KG1 (cell line): ENCODE measurements at regions not wholly inside any gene's neighbourhood (a gene's known extent, or its start where the extent isn't known, plus 50 kb on each side); places are given as distances from the start of the nearest gene placed in this dataset.

Experiments
- DNase-seq: peaks from one replicate; lab custom pipeline; 2025; lab: John Stamatoyannopoulos, UW

DNA sequence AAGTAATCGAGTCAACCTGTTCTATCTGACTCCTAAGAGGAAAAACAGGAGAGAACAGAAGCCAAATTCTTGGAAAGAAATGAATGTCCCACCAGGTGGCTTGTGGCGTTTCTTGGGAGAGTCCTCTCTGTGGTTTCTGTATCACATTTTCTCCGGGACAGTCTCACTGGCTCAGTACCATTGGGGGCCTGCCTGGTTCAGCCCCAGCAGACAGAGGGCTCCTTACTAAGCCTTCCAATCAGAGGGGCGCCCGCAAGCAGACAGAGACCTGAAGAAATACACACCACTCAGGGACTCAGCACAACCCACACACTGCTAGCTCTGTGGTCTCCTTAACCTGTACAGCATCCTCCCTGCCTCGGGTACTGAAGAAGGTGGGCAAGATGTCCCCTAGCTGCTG lies 302.1 kb downstream of the TLE3 start:
- no peak for DNase-seq

- DNase-seq, result no peak
Observed at GRCh38 chr15:69797051-69797595, 300.6 kb downstream of the TLE3 start.

GRCh38 chr15:69797615-69798014 lies 300.1 kb downstream of the TLE3 start:
- no peak for DNase-seq

DNA sequence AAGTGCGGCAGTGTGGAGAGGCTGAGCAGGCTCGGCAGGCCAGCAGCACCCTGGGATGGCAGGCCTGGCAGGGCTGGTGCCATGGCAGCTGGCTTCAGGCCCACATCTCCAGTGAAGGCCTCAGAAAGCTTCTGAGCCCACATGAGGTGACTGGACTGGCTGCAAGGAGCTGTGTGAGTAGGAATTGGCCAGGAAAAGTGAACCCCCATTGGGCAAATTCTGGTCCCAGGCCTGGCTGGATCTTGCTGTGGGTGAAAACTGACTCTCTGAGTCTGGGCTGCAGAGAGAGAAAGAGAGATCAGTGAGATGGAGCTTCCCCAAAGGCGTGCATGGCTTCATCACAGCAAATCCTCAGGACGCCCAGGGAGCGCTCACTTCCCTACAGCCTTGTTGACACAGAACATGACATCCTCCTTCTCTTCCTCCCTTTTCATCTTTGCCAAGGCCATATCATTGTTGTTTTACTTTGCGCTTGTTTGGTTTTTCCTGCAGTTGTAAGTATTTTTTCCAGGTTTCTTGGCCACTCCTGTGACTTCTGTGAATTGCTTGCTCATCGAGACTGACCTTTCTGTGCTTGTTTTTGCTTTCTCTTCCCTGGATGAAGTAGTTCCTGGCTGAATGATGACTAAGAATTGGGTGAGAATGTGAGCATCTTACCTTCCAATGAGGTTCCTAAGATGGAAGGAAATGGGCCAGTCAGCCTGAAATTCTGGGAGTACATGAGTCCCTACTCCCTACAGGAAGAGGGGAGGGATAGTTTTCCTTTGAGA lies 299.1 kb downstream of the TLE3 start:
- DNase-seq, result no peak

- DNase-seq, result no peak
Observed at GRCh38 chr15:69801144-69801543, 296.6 kb downstream of the TLE3 start.

GRCh38 chr15:69802432-69802831 lies 295.3 kb downstream of the TLE3 start:
- no peak for DNase-seq

GRCh38 chr15:69804786-69805185 lies 292.9 kb downstream of the TLE3 start:
- no peak for DNase-seq

- DNase-seq, result no peak
Observed at GRCh38 chr15:69805248-69805953, 292.3 kb downstream of the TLE3 start.

DNA sequence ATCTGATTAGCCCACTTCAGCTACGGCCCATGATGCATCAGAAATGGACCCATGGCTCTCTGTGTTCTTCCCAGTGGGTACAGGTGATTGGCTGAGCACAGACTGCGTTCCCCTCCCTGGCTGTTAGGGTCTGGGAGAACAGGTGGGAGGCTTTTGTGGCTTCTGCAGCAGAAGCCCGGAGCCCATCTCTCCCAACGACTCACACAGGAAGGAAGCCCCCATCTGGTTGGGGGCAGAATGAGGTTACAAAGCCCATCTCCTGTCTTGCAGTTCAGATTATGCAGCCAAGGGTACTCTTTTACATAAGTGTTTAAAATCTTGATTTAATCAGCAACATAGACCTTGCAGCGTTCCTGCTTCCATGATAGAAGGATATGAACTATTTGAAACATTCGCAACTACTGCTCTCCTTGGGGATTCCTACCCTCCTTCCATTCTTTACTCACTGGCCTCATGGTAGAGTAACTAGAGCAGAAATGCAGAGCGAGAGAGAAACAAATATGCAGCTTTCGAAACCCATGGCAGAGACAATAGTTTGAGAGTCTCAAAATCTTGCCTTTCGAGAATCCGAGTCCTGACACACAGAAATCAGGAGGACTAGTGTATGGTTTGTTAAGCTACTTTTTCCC lies 291.3 kb downstream of the TLE3 start:
- peak; percentile 7 for DNase-seq

DNA sequence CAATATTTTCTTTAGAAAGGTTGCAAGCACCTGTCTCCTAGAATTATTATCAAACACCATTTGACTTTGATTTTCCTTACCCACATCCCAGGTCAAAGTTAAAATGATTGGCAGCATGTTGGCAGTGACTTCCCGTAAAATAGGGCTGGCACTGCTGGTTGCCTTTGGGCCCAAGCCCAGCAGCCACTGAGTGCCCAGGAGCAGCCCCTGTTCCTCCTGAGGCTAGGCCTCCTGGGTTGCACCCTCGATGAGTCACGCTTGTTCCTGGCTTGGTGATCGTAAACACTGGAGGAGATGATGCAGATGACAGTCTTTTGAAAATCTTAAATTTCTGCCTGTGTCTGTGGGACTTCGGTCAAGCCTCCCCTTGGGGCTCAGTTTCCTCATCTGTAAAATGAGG lies 290.0 kb downstream of the TLE3 start:
- no peak for DNase-seq

DNA sequence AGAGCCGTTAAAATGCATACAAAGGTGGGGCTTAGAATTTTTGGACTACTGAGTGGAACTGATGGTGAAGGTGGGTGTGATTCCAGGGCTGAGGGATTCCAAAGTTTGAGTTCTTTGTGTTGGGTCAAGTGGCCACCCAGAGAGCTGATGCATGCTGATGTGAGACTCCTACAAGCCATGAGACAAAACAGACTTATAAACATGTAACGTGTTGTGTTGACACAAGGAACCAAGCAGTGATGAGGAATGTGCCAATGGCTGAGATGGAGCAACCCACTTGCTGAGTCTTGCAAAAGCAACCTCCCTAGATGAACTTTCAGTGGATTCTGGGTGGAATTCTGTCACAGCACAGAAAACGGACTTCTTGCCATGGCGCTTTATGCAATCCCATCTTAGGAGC lies 289.0 kb downstream of the TLE3 start:
- DNase-seq, result no peak

GRCh38 chr15:69809421-69809820 lies 288.3 kb downstream of the TLE3 start:
- DNase-seq, result no peak

DNA sequence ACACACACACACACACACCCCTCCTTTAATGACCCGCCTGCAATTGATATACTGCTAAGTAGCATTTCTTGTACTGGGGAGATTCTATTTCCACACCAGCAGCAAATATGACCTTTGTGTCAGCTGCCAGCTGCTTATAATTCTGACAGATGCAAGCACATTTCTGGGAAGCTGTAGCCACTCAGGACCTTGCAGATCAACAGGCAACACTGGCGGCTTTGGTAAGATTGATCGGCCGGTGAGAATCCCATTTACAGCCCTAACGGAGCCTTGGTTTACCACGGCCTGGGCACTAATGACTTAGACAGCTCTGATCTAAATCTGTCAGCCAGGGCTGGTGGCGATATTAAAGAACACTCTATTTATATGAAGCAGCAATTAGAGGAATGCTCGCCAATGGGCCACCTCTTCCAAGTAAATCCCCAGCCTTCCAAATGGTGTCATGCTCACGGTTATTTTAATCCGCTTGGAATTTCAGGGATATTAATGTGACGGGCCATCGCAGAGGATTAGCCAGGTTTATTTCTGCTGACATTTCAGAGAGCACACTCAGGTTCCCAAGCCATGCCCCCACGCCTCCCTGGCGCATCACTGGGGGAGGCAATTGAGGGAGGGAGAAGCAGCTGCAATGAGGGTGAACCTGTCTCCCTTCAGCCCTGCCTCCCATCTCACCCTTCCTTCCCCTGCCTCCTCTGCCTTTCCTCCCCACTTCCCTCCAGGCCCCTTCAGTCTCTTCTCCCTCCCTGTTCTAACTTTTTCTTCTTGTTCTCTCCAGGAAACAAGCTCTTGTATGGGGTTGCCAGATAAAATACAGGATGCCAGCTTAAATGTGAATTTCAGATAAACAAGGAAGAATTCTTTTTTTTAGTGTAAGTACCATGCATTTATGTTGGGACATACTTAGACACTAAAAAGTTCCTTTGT lies 287.0 kb downstream of the TLE3 start:
- no peak for DNase-seq

GRCh38 chr15:69812861-69813261 lies 284.9 kb downstream of the TLE3 start:
- DNase-seq, result no peak

DNA sequence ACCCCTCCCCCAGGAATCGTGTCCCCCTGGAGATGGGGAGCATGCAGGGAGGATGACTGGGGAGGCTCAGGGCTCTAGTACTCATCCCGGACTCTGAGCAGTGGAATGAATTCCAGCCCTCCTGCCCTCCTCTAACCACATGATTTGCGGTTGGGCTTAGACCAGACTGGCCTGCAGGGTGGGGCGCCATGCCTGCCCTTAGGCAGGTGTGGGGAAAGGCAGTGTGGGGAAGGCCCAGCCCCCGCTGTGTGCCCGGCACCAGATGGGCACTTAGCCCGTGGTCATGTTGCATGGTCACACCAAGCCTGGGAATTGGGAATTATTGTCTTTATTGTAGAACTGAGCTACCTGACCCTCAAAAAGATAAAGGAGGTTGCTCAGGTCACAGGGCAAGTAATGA lies 283.8 kb downstream of the TLE3 start:
- DNase-seq, result no peak

DNA sequence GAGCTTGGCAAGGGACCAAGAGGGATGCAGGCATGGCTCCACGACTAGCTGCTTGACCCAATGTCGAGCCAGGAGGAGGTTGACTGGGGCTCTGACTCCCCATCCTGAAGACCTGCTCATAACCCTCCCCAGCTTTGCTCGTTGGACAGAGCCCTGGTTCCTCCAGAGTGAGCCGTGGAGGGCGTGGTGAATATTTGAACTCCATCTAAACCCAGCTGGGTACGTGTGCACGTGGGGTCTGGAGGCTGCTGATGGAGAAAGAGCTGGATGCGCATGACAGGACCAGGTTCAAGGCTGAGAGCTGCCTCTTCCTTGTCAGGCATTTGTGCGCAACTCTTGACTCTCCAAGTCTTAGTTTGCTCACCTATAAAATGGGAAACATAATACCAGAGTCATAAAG lies 282.8 kb downstream of the TLE3 start:
- DNase-seq, result no peak

DNA sequence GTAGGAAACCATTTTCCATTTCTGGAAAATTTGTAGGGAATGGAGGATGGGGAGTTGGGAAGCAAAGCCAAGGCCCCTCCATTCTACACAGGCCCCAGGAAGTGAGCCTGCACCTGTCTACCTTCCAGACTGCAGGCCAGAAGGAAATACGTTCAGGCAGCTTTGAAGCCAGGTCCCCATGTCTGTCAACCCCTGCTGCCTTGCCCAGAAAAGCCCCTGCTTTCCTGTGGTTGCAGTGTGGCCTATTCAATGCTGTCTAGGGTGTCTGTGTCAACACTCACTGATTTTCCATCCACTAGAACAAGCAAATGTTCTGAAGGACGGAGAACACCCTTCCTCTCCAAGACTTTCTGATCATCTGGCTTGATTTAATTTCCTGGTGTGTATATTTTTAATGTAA lies 281.9 kb downstream of the TLE3 start:
- DNase-seq, result no peak

DNA sequence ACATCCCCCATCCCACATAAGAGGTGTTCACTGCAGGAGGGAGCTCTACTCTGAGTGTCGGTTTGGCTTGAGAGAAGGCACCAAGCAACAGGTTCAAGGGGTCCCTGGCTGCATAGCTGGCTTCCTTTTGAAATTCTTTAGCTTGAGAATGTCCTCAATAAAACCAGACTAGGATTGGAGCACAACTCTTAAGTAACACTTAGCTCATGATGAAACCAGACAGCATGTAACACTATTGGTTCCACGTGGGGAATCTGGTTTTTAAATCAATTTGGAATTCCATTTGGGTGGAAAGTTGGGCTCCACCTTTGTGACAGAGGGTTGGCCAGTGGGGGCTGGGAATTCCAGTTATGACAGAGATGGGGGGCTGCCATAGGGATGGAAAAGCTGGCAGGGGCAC lies 281.2 kb downstream of the TLE3 start:
- DNase-seq, result no peak

DNA sequence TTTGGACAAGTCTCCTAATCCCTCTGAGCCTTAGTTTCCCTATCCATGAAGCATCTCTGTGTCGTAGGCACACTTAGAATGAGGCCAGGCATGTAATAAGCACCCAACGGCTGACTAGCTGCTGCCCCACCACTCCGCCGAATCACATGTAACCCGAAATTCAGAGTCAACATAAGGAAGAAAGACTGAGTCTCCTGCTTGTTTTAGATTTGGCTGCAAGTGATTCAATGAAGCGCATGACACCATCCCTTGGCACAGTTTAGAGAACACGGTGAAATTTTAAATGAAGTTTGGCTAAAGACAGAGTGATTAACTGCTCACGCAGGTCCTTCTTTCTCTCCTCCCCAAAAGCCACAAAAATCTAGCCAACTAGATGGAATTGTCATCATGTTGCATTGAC lies 279.2 kb downstream of the TLE3 start:
- DNase-seq, result no peak

GRCh38 chr15:69819371-69819770 lies 278.3 kb downstream of the TLE3 start:
- DNase-seq, result no peak

DNA sequence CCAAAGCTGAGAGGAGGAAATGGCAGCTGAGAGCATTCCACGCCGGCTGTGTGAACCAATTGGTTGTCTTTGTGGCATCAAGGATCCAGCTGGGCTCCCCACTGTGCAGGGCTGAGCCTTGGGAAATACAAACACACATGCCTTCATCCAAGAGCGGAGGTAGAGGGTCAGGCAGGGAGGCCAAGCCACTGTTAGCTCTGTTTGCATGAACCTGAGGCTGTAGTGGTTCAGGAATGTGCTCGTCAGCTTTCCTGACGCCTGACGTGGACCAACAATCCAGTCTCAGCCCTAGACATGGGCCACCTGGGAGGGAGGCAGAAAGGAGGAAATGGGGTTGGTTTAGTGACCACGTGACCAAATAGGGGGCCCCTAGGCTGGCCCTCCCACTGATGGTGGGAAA lies 276.9 kb downstream of the TLE3 start:
- no peak for DNase-seq
